ENCODE measurements at regions not wholly inside any gene's neighbourhood (a gene's known extent, or its start where the extent isn't known, plus 50 kb on each side); places are given as distances from the start of the nearest gene placed in this dataset.

DNA sequence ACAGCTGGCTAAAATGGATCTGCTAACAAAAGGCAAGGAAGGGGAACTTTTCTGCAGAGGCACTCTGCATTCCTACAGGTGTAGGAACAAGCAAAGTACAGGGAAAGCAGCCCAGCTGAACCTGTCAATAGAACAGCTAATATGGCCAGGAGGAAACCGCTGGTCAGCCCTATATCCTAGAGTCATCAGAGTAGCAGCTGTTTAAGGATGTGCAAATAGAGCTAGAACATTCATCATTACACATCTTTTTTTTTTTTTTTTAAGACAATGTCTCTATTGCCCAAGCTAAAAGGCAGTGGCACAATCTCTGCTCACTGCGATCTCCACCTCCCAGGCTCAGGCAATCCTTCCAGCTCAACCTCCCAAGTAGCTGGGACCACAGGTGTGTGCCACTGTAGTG, 163.0 kb downstream of the BTC start:
- TF ChIP-seq, protein P1, sequence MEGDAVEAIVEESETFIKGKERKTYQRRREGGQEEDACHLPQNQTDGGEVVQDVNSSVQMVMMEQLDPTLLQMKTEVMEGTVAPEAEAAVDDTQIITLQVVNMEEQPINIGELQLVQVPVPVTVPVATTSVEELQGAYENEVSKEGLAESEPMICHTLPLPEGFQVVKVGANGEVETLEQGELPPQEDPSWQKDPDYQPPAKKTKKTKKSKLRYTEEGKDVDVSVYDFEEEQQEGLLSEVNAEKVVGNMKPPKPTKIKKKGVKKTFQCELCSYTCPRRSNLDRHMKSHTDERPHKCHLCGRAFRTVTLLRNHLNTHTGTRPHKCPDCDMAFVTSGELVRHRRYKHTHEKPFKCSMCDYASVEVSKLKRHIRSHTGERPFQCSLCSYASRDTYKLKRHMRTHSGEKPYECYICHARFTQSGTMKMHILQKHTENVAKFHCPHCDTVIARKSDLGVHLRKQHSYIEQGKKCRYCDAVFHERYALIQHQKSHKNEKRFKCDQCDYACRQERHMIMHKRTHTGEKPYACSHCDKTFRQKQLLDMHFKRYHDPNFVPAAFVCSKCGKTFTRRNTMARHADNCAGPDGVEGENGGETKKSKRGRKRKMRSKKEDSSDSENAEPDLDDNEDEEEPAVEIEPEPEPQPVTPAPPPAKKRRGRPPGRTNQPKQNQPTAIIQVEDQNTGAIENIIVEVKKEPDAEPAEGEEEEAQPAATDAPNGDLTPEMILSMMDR (IDR thresholded peaks at IDR 0.05; ENCODE audit: unreplicated experiment): no peak
- no peaks in the 10 kb centered on the region for H3K4me1 Mint-ChIP-seq (ENCODE audit: unreplicated experiment)
- DNase-seq (ENCODE audit: low spot score): no peak
- H3K9me3 Mint-ChIP-seq (ENCODE audit: unreplicated experiment): no peaks in the 10 kb centered on the region
- no peaks in the 10 kb centered on the region for H3K36me3 Mint-ChIP-seq (ENCODE audit: low read depth, unreplicated experiment)
- no peak overlapping the region for H3K4me3 Mint-ChIP-seq (ENCODE audit: unreplicated experiment)
- no peaks in the 10 kb centered on the region for H3K27me3 Mint-ChIP-seq (ENCODE audit: unreplicated experiment)
- H3K27ac Mint-ChIP-seq (ENCODE audit: unreplicated experiment): no peak overlapping the region

DNA sequence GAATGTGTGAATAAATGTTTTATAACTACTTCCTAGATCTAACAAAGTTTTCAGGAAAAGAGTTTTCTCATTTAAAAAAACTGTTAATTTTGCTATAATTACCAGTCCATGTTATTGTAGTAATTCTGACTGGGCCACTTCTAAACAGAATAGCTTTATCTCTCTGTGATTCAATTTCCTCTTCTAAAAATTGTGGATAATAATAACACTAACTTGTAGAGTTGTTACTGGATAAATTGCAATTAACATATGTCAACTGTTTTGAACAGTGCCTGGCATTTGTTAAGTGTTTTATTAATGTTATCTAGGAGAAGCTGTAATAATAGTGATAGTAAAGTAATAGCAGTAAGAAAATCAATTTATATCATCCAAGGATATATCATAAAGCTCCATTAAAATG, 162.3 kb downstream of the BTC start:
- no peaks in the 10 kb centered on the region for H3K9me3 Mint-ChIP-seq (ENCODE audit: unreplicated experiment)
- H3K4me1 Mint-ChIP-seq (ENCODE audit: unreplicated experiment): no peaks in the 10 kb centered on the region
- no peak for DNase-seq (ENCODE audit: low spot score)
- H3K27me3 Mint-ChIP-seq (ENCODE audit: unreplicated experiment): no peaks in the 10 kb centered on the region
- TF ChIP-seq, protein P1 (IDR thresholded peaks at IDR 0.05; ENCODE audit: unreplicated experiment): no peak
- H3K36me3 Mint-ChIP-seq (ENCODE audit: low read depth, unreplicated experiment): no peaks in the 10 kb centered on the region
- no peak overlapping the region for H3K4me3 Mint-ChIP-seq (ENCODE audit: unreplicated experiment)
- H3K27ac Mint-ChIP-seq (ENCODE audit: unreplicated experiment): no peak overlapping the region

DNA sequence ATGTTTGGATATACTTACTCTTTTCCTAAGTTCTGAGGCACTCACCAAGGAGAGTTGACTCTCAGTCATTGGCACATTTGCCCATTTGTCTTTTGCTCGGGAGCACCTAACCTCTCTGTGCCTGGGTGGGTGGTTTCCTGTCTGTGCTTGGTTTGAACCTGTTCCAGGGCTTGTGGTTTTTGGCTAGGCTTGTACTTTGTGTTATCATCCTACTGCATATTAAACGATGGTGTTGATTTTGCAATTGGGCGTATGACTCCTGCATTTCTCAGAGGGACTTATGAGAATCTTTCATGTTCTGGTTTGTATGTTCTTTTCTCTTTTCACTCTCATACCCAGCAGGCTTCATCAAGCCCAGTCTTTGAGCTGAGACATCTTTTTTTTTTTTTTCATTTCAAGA, 161.7 kb downstream of the BTC start:
- Mint-ChIP-seq H3K27ac (ENCODE audit: unreplicated experiment) (no peak overlapping the region), H3K4me1 (ENCODE audit: unreplicated experiment) (no peaks in the 10 kb centered on the region), H3K4me3 (ENCODE audit: unreplicated experiment) (no peak overlapping the region), H3K9me3 (ENCODE audit: unreplicated experiment) (no peaks in the 10 kb centered on the region), H3K36me3 (ENCODE audit: low read depth, unreplicated experiment) (no peaks in the 10 kb centered on the region), H3K27me3 (ENCODE audit: unreplicated experiment) (no peaks in the 10 kb centered on the region)
- DNase-seq (ENCODE audit: low spot score): no peak
- TF ChIP-seq, protein P1 (IDR thresholded peaks at IDR 0.05; ENCODE audit: unreplicated experiment): no peak

DNA sequence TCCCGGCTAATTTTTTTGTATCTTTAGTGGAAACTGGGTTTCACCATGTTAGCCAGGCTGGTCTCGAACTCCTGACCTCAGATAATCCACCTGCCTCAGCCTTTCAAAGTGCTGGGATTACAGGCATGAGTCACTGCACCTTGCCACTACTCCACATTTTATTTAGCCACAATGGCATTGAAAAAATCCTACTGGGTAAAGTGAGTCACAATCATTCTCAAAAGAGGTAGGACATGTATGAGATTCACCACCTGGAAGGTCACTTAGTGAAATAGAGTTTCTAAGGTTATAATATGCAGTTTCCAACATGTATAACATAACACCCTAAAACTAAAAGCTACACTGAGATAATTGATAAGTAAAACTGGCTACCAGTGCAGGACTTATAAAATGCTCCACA, 159.2 kb downstream of the BTC start:
- no peak for DNase-seq (ENCODE audit: low spot score)
- H3K9me3 Mint-ChIP-seq (ENCODE audit: unreplicated experiment): no peaks in the 10 kb centered on the region
- H3K27ac Mint-ChIP-seq (ENCODE audit: unreplicated experiment): no peak overlapping the region
- H3K4me3 Mint-ChIP-seq (ENCODE audit: unreplicated experiment): no peak overlapping the region
- TF ChIP-seq, protein P1 (IDR thresholded peaks at IDR 0.05; ENCODE audit: unreplicated experiment): no peak
- no peaks in the 10 kb centered on the region for H3K36me3 Mint-ChIP-seq (ENCODE audit: low read depth, unreplicated experiment)
- H3K27me3 Mint-ChIP-seq (ENCODE audit: unreplicated experiment): no peaks in the 10 kb centered on the region
- H3K4me1 Mint-ChIP-seq (ENCODE audit: unreplicated experiment): no peaks in the 10 kb centered on the region

DNA sequence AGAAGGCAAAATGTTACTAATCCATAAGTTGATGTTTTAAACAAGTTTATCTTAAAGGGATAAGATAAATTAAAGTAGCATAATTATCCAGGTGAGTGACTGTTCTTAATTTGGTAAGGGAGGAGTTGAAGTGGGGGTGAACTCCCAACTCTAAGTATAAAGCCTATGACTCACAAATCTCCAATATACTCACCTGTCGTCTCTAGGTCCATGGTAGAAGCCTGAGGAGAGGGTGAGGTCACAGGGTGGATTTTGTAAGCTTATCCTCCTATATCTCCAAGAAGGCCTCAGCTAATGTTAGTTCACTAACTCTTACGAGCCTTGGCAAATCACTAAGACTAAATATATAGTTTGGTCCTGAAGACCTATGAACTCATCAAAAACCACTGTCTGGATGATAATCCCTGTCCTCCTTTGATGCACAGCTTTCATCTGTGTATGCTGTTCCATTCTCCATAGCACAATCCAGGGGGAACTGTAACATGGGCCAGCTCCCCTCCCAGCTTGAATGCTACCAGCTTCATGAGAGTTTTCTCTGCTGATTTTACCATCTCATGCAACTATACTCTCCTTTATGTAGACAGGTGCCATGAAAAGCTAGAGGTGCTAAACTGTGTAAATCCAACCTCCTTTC, 158.7 kb downstream of the BTC start:
- no peaks in the 10 kb centered on the region for H3K9me3 Mint-ChIP-seq (ENCODE audit: unreplicated experiment)
- no peak for DNase-seq (ENCODE audit: low spot score)
- no peak overlapping the region for H3K27ac Mint-ChIP-seq (ENCODE audit: unreplicated experiment)
- no peaks in the 10 kb centered on the region for H3K36me3 Mint-ChIP-seq (ENCODE audit: low read depth, unreplicated experiment)
- no peaks in the 10 kb centered on the region for H3K27me3 Mint-ChIP-seq (ENCODE audit: unreplicated experiment)
- TF ChIP-seq, protein P1 (IDR thresholded peaks at IDR 0.05; ENCODE audit: unreplicated experiment): no peak
- no peaks in the 10 kb centered on the region for H3K4me1 Mint-ChIP-seq (ENCODE audit: unreplicated experiment)
- H3K4me3 Mint-ChIP-seq (ENCODE audit: unreplicated experiment): no peak overlapping the region

All from endothelial cell (in vitro differentiated cells).